ENCODE measurements at regions not wholly inside any gene's neighbourhood (a gene's known extent, or its start where the extent isn't known, plus 50 kb on each side); places are given as distances from the start of the nearest gene placed in this dataset.

- Histone ChIP-seq H3K9me2 (replicated peaks; ENCODE audit: low read depth, low read length) (no peaks in the 10 kb centered on the region), H4K20me1 (ENCODE audit: insufficient read depth, low read length, poor library complexity, severe bottlenecking) (no peaks in the 10 kb centered on the region), H3K79me2 (ENCODE audit: insufficient read depth, low read length) (no peaks in the 10 kb centered on the region), H3K4me2 (ENCODE audit: low read depth, low read length, poor library complexity, severe bottlenecking) (no peak overlapping the region), H3F3A (ENCODE audit: low read depth) (no peaks in the 10 kb centered on the region), H3K27me3 (ENCODE audit: insufficient read depth, low read length, poor library complexity, severe bottlenecking) (no peaks in the 10 kb centered on the region), H3K9me3 (ENCODE audit: insufficient read depth, low read depth, low read length) (no peaks in the 10 kb centered on the region), H3K4me3 (ENCODE audit: low read length, poor library complexity, severe bottlenecking) (no peak overlapping the region), H3K36me3 (ENCODE audit: insufficient read depth, low read length) (no peaks in the 10 kb centered on the region), H3K4me1 (ENCODE audit: insufficient read depth, low read length, poor library complexity, severe bottlenecking) (no peaks in the 10 kb centered on the region), H3K9ac (ENCODE audit: low read depth, low read length, poor library complexity, severe bottlenecking) (no peak overlapping the region), H2AFZ (ENCODE audit: low read length) (no peak overlapping the region)
- TF ChIP-seq, protein P1, sequence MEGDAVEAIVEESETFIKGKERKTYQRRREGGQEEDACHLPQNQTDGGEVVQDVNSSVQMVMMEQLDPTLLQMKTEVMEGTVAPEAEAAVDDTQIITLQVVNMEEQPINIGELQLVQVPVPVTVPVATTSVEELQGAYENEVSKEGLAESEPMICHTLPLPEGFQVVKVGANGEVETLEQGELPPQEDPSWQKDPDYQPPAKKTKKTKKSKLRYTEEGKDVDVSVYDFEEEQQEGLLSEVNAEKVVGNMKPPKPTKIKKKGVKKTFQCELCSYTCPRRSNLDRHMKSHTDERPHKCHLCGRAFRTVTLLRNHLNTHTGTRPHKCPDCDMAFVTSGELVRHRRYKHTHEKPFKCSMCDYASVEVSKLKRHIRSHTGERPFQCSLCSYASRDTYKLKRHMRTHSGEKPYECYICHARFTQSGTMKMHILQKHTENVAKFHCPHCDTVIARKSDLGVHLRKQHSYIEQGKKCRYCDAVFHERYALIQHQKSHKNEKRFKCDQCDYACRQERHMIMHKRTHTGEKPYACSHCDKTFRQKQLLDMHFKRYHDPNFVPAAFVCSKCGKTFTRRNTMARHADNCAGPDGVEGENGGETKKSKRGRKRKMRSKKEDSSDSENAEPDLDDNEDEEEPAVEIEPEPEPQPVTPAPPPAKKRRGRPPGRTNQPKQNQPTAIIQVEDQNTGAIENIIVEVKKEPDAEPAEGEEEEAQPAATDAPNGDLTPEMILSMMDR (conservative IDR thresholded peaks at IDR 0.05; ENCODE audit: low read length), result no peak
- no peak for TF ChIP-seq EZH2phosphoT487 (IDR thresholded peaks at IDR 0.05; ENCODE audit: borderline replicate concordance)
These were observed 205.6 kb upstream of the SGO1 start for GRCh38 chr3:20391644-20392043.

DNA sequence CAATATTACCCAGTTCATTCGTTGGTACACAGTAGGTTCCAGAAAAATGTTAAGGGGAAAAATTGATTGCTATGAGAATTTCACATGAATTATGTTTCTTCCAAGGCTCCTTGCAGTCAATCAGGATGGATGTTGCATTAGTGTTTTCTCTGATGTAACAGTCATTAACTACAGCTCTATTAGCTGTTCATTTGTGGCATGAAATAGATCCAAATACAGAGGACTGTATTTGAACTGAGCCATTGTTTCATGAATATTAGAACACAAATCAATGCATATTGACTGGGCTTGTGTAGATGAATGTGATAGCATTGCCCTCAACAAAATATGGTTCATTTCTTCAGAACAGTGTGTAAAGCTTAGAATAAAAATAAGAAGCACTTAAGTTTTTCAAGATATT is 203.0 kb upstream of the SGO1 start:
- Histone ChIP-seq H3K4me3 (ENCODE audit: low read length, poor library complexity, severe bottlenecking) (no peak overlapping the region), H3K79me2 (ENCODE audit: insufficient read depth, low read length) (no peaks in the 10 kb centered on the region), H3K9me2 (replicated peaks; ENCODE audit: low read depth, low read length) (no peaks in the 10 kb centered on the region), H3F3A (ENCODE audit: low read depth) (no peaks in the 10 kb centered on the region), H3K9me3 (ENCODE audit: insufficient read depth, low read depth, low read length) (no peaks in the 10 kb centered on the region), H4K20me1 (ENCODE audit: insufficient read depth, low read length, poor library complexity, severe bottlenecking) (no peaks in the 10 kb centered on the region), H3K27me3 (ENCODE audit: insufficient read depth, low read length, poor library complexity, severe bottlenecking) (no peaks in the 10 kb centered on the region), H3K36me3 (ENCODE audit: insufficient read depth, low read length) (no peaks in the 10 kb centered on the region), H3K4me2 (ENCODE audit: low read depth, low read length, poor library complexity, severe bottlenecking) (no peak overlapping the region), H2AFZ (ENCODE audit: low read length) (no peak overlapping the region), H3K9ac (ENCODE audit: low read depth, low read length, poor library complexity, severe bottlenecking) (no peak overlapping the region), H3K4me1 (ENCODE audit: insufficient read depth, low read length, poor library complexity, severe bottlenecking) (no peaks in the 10 kb centered on the region)
- no peak for TF ChIP-seq EZH2phosphoT487 (IDR thresholded peaks at IDR 0.05; ENCODE audit: borderline replicate concordance)
- TF ChIP-seq, protein P1 (conservative IDR thresholded peaks at IDR 0.05; ENCODE audit: low read length), result no peak

- H3K27me3 ChIP-seq (ENCODE audit: insufficient read depth, low read length, poor library complexity, severe bottlenecking), result no peaks in the 10 kb centered on the region
- no peak overlapping the region for H3K4me2 ChIP-seq (ENCODE audit: low read depth, low read length, poor library complexity, severe bottlenecking)
- no peak overlapping the region for H2AFZ ChIP-seq (ENCODE audit: low read length)
These were observed 194.3 kb upstream of the SGO1 start for GRCh38 chr3:20380295-20380694.

More at GRCh38 chr3:20380295-20380694, 194.3 kb upstream of the SGO1 start:
- TF ChIP-seq EZH2phosphoT487 (IDR thresholded peaks at IDR 0.05; ENCODE audit: borderline replicate concordance), result no peak
- TF ChIP-seq, protein P1 (conservative IDR thresholded peaks at IDR 0.05; ENCODE audit: low read length), result no peak
- Histone ChIP-seq H3K9me2 (replicated peaks; ENCODE audit: low read depth, low read length) (no peaks in the 10 kb centered on the region), H3K36me3 (ENCODE audit: insufficient read depth, low read length) (no peaks in the 10 kb centered on the region), H3K79me2 (ENCODE audit: insufficient read depth, low read length) (no peaks in the 10 kb centered on the region), H3K4me3 (ENCODE audit: low read length, poor library complexity, severe bottlenecking) (no peak overlapping the region), H3K9me3 (ENCODE audit: insufficient read depth, low read depth, low read length) (no peaks in the 10 kb centered on the region), H3K4me1 (ENCODE audit: insufficient read depth, low read length, poor library complexity, severe bottlenecking) (no peaks in the 10 kb centered on the region), H3F3A (ENCODE audit: low read depth) (no peaks in the 10 kb centered on the region), H4K20me1 (ENCODE audit: insufficient read depth, low read length, poor library complexity, severe bottlenecking) (no peaks in the 10 kb centered on the region), H3K9ac (ENCODE audit: low read depth, low read length, poor library complexity, severe bottlenecking) (no peak overlapping the region)

All from Loucy (cell line).